ENCODE measurements at regions not wholly inside any gene's neighbourhood (a gene's known extent, or its start where the extent isn't known, plus 50 kb on each side); places are given as distances from the start of the nearest gene placed in this dataset.

GRCh38 chr7:31284106-31284505, 56.4 kb downstream of the NEUROD6 start:
- H3K4me1 Mint-ChIP-seq: no peaks in the 10 kb centered on the region

GRCh38 chr7:31271641-31272405, 68.7 kb downstream of the NEUROD6 start:
- ATAC-seq: no peak
- Mint-ChIP-seq H3K27me3 (no peaks in the 10 kb centered on the region), H3K4me1 (no peaks in the 10 kb centered on the region), H3K4me3 (no peak overlapping the region), H3K36me3 (ENCODE audit: low read depth) (no peaks in the 10 kb centered on the region), H3K27ac (no peak overlapping the region), H3K9me3 (no peaks in the 10 kb centered on the region)
- DNase-seq: no peak

More at GRCh38 chr7:31284106-31284505, 56.4 kb downstream of the NEUROD6 start:
- DNase-seq: no peak
- H3K4me3 Mint-ChIP-seq: no peak overlapping the region
- H3K36me3 Mint-ChIP-seq (ENCODE audit: low read depth): no peaks in the 10 kb centered on the region
- no peaks in the 10 kb centered on the region for H3K9me3 Mint-ChIP-seq
- H3K27me3 Mint-ChIP-seq: peaks cover 4% of the 10 kb centered on the region
- H3K27ac Mint-ChIP-seq: no peak overlapping the region
- ATAC-seq: no peak

- ATAC-seq: no peak
- H3K9me3 Mint-ChIP-seq: no peaks in the 10 kb centered on the region
- no peaks in the 10 kb centered on the region for H3K36me3 Mint-ChIP-seq (ENCODE audit: low read depth)
- no peak for DNase-seq
- no peak overlapping the region for H3K27ac Mint-ChIP-seq
- no peaks in the 10 kb centered on the region for H3K27me3 Mint-ChIP-seq
- no peaks in the 10 kb centered on the region for H3K4me1 Mint-ChIP-seq
- no peak overlapping the region for H3K4me3 Mint-ChIP-seq
These were observed 73.0 kb downstream of the NEUROD6 start for GRCh38 chr7:31267486-31267885.

GRCh38 chr7:31263338-31263737, 77.2 kb downstream of the NEUROD6 start:
- H3K36me3 Mint-ChIP-seq (ENCODE audit: low read depth): no peaks in the 10 kb centered on the region
- DNase-seq (no peak), ATAC-seq (no peak)
- H3K4me1 Mint-ChIP-seq: no peaks in the 10 kb centered on the region
- no peak overlapping the region for H3K4me3 Mint-ChIP-seq
- H3K27me3 Mint-ChIP-seq: no peaks in the 10 kb centered on the region
- no peaks in the 10 kb centered on the region for H3K9me3 Mint-ChIP-seq
- no peak overlapping the region for H3K27ac Mint-ChIP-seq

GRCh38 chr7:31261341-31261740, 79.2 kb downstream of the NEUROD6 start:
- DNase-seq: no peak
- no peak for ATAC-seq
- Mint-ChIP-seq H3K27ac (no peak overlapping the region), H3K36me3 (ENCODE audit: low read depth) (no peaks in the 10 kb centered on the region), H3K4me3 (no peak overlapping the region), H3K9me3 (no peaks in the 10 kb centered on the region), H3K27me3 (no peaks in the 10 kb centered on the region), H3K4me1 (no peaks in the 10 kb centered on the region)

GRCh38 chr7:31260851-31261250, 79.7 kb downstream of the NEUROD6 start:
- ATAC-seq: no peak
- Mint-ChIP-seq H3K4me3 (no peak overlapping the region), H3K36me3 (ENCODE audit: low read depth) (no peaks in the 10 kb centered on the region), H3K9me3 (no peaks in the 10 kb centered on the region), H3K27ac (no peak overlapping the region), H3K27me3 (no peaks in the 10 kb centered on the region), H3K4me1 (no peaks in the 10 kb centered on the region)
- DNase-seq: no peak

- H3K4me1 Mint-ChIP-seq: no peaks in the 10 kb centered on the region
- DNase-seq (no peak), ATAC-seq (no peak)
- no peak overlapping the region for H3K4me3 Mint-ChIP-seq
- H3K36me3 Mint-ChIP-seq (ENCODE audit: low read depth): no peaks in the 10 kb centered on the region
- H3K27ac Mint-ChIP-seq: no peak overlapping the region
- no peaks in the 10 kb centered on the region for H3K27me3 Mint-ChIP-seq
- no peaks in the 10 kb centered on the region for H3K9me3 Mint-ChIP-seq
These were observed 82.1 kb downstream of the NEUROD6 start for GRCh38 chr7:31258391-31258790.

GRCh38 chr7:31256506-31256905, 84.0 kb downstream of the NEUROD6 start:
- DNase-seq: no peak
- Mint-ChIP-seq H3K9me3 (no peaks in the 10 kb centered on the region), H3K27me3 (no peaks in the 10 kb centered on the region), H3K36me3 (ENCODE audit: low read depth) (no peaks in the 10 kb centered on the region), H3K4me1 (no peaks in the 10 kb centered on the region), H3K4me3 (no peak overlapping the region), H3K27ac (no peak overlapping the region)
- ATAC-seq: no peak

GRCh38 chr7:31254926-31255325, 85.6 kb downstream of the NEUROD6 start:
- H3K27ac Mint-ChIP-seq: no peak overlapping the region
- no peak for ATAC-seq
- peaks cover 2% of the 10 kb centered on the region for H3K27me3 Mint-ChIP-seq
- no peaks in the 10 kb centered on the region for H3K4me1 Mint-ChIP-seq
- H3K4me3 Mint-ChIP-seq: no peak overlapping the region
- no peak for DNase-seq
- H3K36me3 Mint-ChIP-seq (ENCODE audit: low read depth): no peaks in the 10 kb centered on the region
- no peaks in the 10 kb centered on the region for H3K9me3 Mint-ChIP-seq

- ATAC-seq: no peak
- Mint-ChIP-seq H3K4me1 (no peaks in the 10 kb centered on the region), H3K27ac (no peak overlapping the region), H3K4me3 (no peak overlapping the region), H3K9me3 (no peaks in the 10 kb centered on the region), H3K27me3 (peaks cover 3% of the 10 kb centered on the region), H3K36me3 (ENCODE audit: low read depth) (no peaks in the 10 kb centered on the region)
- no peak for DNase-seq
These were observed 87.0 kb downstream of the NEUROD6 start for GRCh38 chr7:31253532-31253931.

GRCh38 chr7:31251441-31251840, 89.1 kb downstream of the NEUROD6 start:
- no peak for DNase-seq
- Mint-ChIP-seq H3K27ac (no peak overlapping the region), H3K4me1 (no peaks in the 10 kb centered on the region), H3K36me3 (ENCODE audit: low read depth) (no peaks in the 10 kb centered on the region), H3K4me3 (no peak overlapping the region), H3K9me3 (no peaks in the 10 kb centered on the region), H3K27me3 (peaks cover 6% of the 10 kb centered on the region)
- no peak for ATAC-seq

GRCh38 chr7:31249671-31250070, 90.9 kb downstream of the NEUROD6 start:
- Mint-ChIP-seq H3K4me3 (no peak overlapping the region), H3K4me1 (no peaks in the 10 kb centered on the region), H3K27me3 (peaks cover 6% of the 10 kb centered on the region), H3K36me3 (ENCODE audit: low read depth) (no peaks in the 10 kb centered on the region), H3K9me3 (no peaks in the 10 kb centered on the region), H3K27ac (no peak overlapping the region)
- ATAC-seq (no peak), DNase-seq (no peak)

- no peak for DNase-seq
- Mint-ChIP-seq H3K4me3 (no peak overlapping the region), H3K4me1 (no peaks in the 10 kb centered on the region), H3K27ac (no peak overlapping the region), H3K27me3 (no peaks in the 10 kb centered on the region), H3K9me3 (no peaks in the 10 kb centered on the region), H3K36me3 (ENCODE audit: low read depth) (no peaks in the 10 kb centered on the region)
- no peak for ATAC-seq
These were observed 103.7 kb downstream of the NEUROD6 start for GRCh38 chr7:31236868-31237267.

GRCh38 chr7:31234836-31235605, 105.5 kb downstream of the NEUROD6 start:
- Mint-ChIP-seq H3K9me3 (no peaks in the 10 kb centered on the region), H3K4me3 (no peak overlapping the region), H3K27me3 (no peaks in the 10 kb centered on the region), H3K36me3 (ENCODE audit: low read depth) (no peaks in the 10 kb centered on the region), H3K4me1 (no peaks in the 10 kb centered on the region), H3K27ac (no peak overlapping the region)
- DNase-seq: no peak
- no peak for ATAC-seq

- Mint-ChIP-seq H3K27me3 (no peaks in the 10 kb centered on the region), H3K4me3 (no peak overlapping the region), H3K36me3 (ENCODE audit: low read depth) (no peaks in the 10 kb centered on the region), H3K9me3 (peaks cover 20% of the 10 kb centered on the region), H3K4me1 (no peaks in the 10 kb centered on the region), H3K27ac (no peak overlapping the region)
- DNase-seq (no peak), ATAC-seq (no peak)
These were observed 111.6 kb downstream of the NEUROD6 start for GRCh38 chr7:31228957-31229356.
